ENCODE measurements at regions not wholly inside any gene's neighbourhood (a gene's known extent, or its start where the extent isn't known, plus 50 kb on each side); places are given as distances from the start of the nearest gene placed in this dataset.

DNA sequence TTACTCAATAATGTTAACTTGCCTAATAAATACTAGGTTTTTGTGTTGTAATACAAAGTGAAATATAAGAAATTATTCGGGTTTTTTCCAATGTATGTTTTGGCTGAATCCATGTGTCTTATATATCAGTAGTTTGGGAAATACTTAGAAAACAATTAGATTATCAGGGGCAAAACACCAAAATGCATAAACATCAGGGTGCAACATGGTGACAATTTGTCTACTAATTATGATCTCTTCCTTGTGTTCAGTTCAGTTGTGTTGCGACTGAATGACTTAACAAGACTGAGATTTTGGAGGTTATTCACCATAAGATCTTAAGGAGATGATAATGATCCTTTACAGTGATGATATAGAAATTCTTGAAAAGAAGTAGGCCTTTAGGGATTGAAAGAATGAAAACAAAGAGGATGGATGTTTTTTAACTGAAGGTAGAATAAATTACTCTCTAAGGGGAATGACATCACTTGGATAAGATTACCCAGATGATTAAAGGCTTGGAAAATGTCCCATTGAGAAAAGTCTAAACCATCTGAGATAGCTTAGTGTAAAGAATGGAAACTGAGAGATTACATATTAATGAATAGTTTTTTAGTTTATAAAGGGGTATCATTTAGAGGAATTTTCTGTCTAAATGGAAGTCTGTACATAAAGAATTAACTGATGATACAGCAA is 415.8 kb downstream of the SPATA31D1 start:
- DNase-seq: no peak

More for the DNA sequence above, 415.8 kb downstream of the SPATA31D1 start:
- WGBS (ENCODE audit: extremely low coverage, insufficient read length, low lambda C conversion rate): no CpG with 5 or more reads among the region's 2 CpGs
- H2AK5ac ChIP-seq (ENCODE audit: insufficient read length, low read length): no peak overlapping the region
- H4K8ac ChIP-seq (replicated peaks; ENCODE audit: insufficient read length, low read depth, low read length): no peak overlapping the region
- Mint-ChIP-seq H3K36me3 (ENCODE audit: insufficient read depth in 1 of 3, low read depth in 3 of 3) (no peaks in the 10 kb centered on the region), H3K27ac (no peak overlapping the region), H3K4me3 (no peak overlapping the region), H3K9me3 (no peaks in the 10 kb centered on the region; a peak in 1 of 5 replicates), H3K4me1 (peaks cover 2 to 3% of the 10 kb centered on the region in 2 experiments; a peak in 2 of 4 replicates), H3K27me3 (ENCODE audit: low read depth) (no peaks in the 10 kb centered on the region)
- H3K4me2 ChIP-seq (ENCODE audit: insufficient read depth, insufficient read length, low read length): no peak overlapping the region
- H3K18ac ChIP-seq (ENCODE audit: insufficient read length, low read depth, low read length): no peak overlapping the region
- H3T11ph ChIP-seq (ENCODE audit: low read length): no peak overlapping the region
- no peaks in the 10 kb centered on the region for H4K20me1 ChIP-seq (ENCODE audit: control insufficient read depth, insufficient read depth, insufficient read length)
- no peak overlapping the region for H2BK20ac ChIP-seq (ENCODE audit: low read depth, low read length, poor library complexity, severe bottlenecking)
- H2BK12ac ChIP-seq (ENCODE audit: insufficient read length, low read depth, low read length): no peak overlapping the region
- H2BK5ac ChIP-seq (ENCODE audit: insufficient read length, low read length): no peak overlapping the region
- H4K91ac ChIP-seq (ENCODE audit: insufficient read length, low read depth, low read length): no peak overlapping the region
- no peaks in the 10 kb centered on the region for H3K79me1 ChIP-seq (ENCODE audit: insufficient read depth, low read depth, low read length, poor library complexity, severe bottlenecking)
- H3K79me2 ChIP-seq (ENCODE audit: insufficient read depth, low read length): no peaks in the 10 kb centered on the region
- no peak overlapping the region for H3K27ac ChIP-seq (ENCODE audit: insufficient read length, low read depth, low read length)
- no peaks in the 10 kb centered on the region for H3K27me3 ChIP-seq (ENCODE audit: insufficient read depth, low read length)
- no peak overlapping the region for H2AFZ ChIP-seq (ENCODE audit: low read length)
- H3K56ac ChIP-seq (ENCODE audit: insufficient read length, low read depth, low read length): no peak overlapping the region
- no peak overlapping the region for H3K23ac ChIP-seq (ENCODE audit: insufficient read length, low read depth, low read length)
- no peak overlapping the region for H3K14ac ChIP-seq (ENCODE audit: insufficient read depth, low read length)
- H3K9ac ChIP-seq (ENCODE audit: extremely low read depth, insufficient read length, low read length): no peak overlapping the region
- H4K5ac ChIP-seq (ENCODE audit: insufficient read length, low read depth, low read length): no peak overlapping the region
- H3K9me3 ChIP-seq (ENCODE audit: control insufficient read depth, low read depth, low read length): no peaks in the 10 kb centered on the region
- H3K4ac ChIP-seq (ENCODE audit: low read depth, low read length): no peak overlapping the region
- TF ChIP-seq, protein P1, sequence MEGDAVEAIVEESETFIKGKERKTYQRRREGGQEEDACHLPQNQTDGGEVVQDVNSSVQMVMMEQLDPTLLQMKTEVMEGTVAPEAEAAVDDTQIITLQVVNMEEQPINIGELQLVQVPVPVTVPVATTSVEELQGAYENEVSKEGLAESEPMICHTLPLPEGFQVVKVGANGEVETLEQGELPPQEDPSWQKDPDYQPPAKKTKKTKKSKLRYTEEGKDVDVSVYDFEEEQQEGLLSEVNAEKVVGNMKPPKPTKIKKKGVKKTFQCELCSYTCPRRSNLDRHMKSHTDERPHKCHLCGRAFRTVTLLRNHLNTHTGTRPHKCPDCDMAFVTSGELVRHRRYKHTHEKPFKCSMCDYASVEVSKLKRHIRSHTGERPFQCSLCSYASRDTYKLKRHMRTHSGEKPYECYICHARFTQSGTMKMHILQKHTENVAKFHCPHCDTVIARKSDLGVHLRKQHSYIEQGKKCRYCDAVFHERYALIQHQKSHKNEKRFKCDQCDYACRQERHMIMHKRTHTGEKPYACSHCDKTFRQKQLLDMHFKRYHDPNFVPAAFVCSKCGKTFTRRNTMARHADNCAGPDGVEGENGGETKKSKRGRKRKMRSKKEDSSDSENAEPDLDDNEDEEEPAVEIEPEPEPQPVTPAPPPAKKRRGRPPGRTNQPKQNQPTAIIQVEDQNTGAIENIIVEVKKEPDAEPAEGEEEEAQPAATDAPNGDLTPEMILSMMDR (conservative IDR thresholded peaks at IDR 0.05): no peak
- H3K4me1 ChIP-seq (ENCODE audit: insufficient read depth, low read length): no peaks in the 10 kb centered on the region
- H2BK120ac ChIP-seq (ENCODE audit: low read depth, low read length, poor library complexity, severe bottlenecking): no peak overlapping the region
- no peak overlapping the region for H2BK15ac ChIP-seq (ENCODE audit: low read depth, low read length)
- no peaks in the 10 kb centered on the region for H3K23me2 ChIP-seq (ENCODE audit: insufficient read length, low read depth, low read length, poor library complexity, severe bottlenecking)
